ENCODE measurements at regions not wholly inside any gene's neighbourhood (a gene's known extent, or its start where the extent isn't known, plus 50 kb on each side); places are given as distances from the start of the nearest gene placed in this dataset.
"Not testable (repeated sequence)": the region's sequence is repeated elsewhere in the genome, so short reads cannot be mapped to it uniquely, and the experiment has no call there.

DNA sequence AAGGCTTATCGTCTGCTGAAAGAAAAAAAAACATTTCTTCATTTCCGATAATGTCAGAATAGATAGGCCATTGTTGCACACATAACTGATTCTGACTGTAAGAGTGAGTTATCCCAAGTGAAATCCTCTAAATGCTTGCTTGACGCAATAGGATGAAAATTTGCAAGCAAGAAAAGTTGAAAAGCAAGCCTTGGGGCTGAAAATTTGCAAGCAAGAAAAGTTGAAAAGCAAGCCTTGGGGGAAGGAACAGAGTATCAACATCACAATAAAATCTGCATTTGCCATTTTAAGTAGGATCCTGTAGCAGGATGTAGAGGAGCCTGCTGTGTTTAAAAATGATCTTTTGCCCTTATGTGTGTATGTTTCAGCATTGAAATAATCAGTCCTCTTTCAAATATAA, 424.4 kb downstream of the KCNJ18 start:
- TF ChIP-seq YY1 (IDR thresholded peaks at IDR 0.05; ENCODE audit: insufficient read depth, insufficient read length); ZNF274 (IDR thresholded peaks at IDR 0.05; ENCODE audit: low read depth, low read length): not testable (repeated sequence)

All from NT2/D1 (cell line).